ENCODE measurements at regions not wholly inside any gene's neighbourhood (a gene's known extent, or its start where the extent isn't known, plus 50 kb on each side); places are given as distances from the start of the nearest gene placed in this dataset.

GRCh38 chrX:69110116-69110530 is 55.1 kb downstream of the PJA1 start:
- no peak overlapping the region for H3K4me3 ChIP-seq (ENCODE audit: low read depth, low read length)
- H3K36me3 ChIP-seq (ENCODE audit: insufficient read depth, low read length) = no peaks in the 10 kb centered on the region
- H3K79me2 ChIP-seq (ENCODE audit: control insufficient read depth, insufficient read depth, low read length, unreplicated experiment) = no peaks in the 10 kb centered on the region
- H2AFZ ChIP-seq (ENCODE audit: low read length, unreplicated experiment) = no peak overlapping the region
- H3K27ac ChIP-seq (ENCODE audit: low read depth, low read length) = no peak overlapping the region
- no peaks in the 10 kb centered on the region for H3K27me3 ChIP-seq (ENCODE audit: insufficient read depth, low read length)
- no peaks in the 10 kb centered on the region for H3K4me1 ChIP-seq (ENCODE audit: control insufficient read depth, insufficient read depth, low read length, unreplicated experiment)

GRCh38 chrX:69109706-69110105 is 55.5 kb downstream of the PJA1 start:
- Histone ChIP-seq H3K79me2 (ENCODE audit: control insufficient read depth, insufficient read depth, low read length, unreplicated experiment) (no peaks in the 10 kb centered on the region), H2AFZ (ENCODE audit: low read length, unreplicated experiment) (no peak overlapping the region), H3K4me3 (ENCODE audit: low read depth, low read length) (no peak overlapping the region), H3K27me3 (ENCODE audit: insufficient read depth, low read length) (no peaks in the 10 kb centered on the region), H3K36me3 (ENCODE audit: insufficient read depth, low read length) (no peaks in the 10 kb centered on the region), H3K27ac (ENCODE audit: low read depth, low read length) (no peak overlapping the region), H3K4me1 (ENCODE audit: control insufficient read depth, insufficient read depth, low read length, unreplicated experiment) (no peaks in the 10 kb centered on the region)

- Histone ChIP-seq H3K4me3 (ENCODE audit: low read depth, low read length) (no peak overlapping the region), H3K27me3 (ENCODE audit: insufficient read depth, low read length) (no peaks in the 10 kb centered on the region), H3K79me2 (ENCODE audit: control insufficient read depth, insufficient read depth, low read length, unreplicated experiment) (no peaks in the 10 kb centered on the region), H3K27ac (ENCODE audit: low read depth, low read length) (no peak overlapping the region), H2AFZ (ENCODE audit: low read length, unreplicated experiment) (no peak overlapping the region), H3K4me1 (ENCODE audit: control insufficient read depth, insufficient read depth, low read length, unreplicated experiment) (no peaks in the 10 kb centered on the region), H3K36me3 (ENCODE audit: insufficient read depth, low read length) (no peaks in the 10 kb centered on the region)
Measured at GRCh38 chrX:69109036-69109663, 56.1 kb downstream of the PJA1 start.

- no peak overlapping the region for H3K4me3 ChIP-seq (ENCODE audit: low read depth, low read length)
- no peaks in the 10 kb centered on the region for H3K36me3 ChIP-seq (ENCODE audit: insufficient read depth, low read length)
- no peak overlapping the region for H3K27ac ChIP-seq (ENCODE audit: low read depth, low read length)
- no peaks in the 10 kb centered on the region for H3K4me1 ChIP-seq (ENCODE audit: control insufficient read depth, insufficient read depth, low read length, unreplicated experiment)
- no peaks in the 10 kb centered on the region for H3K27me3 ChIP-seq (ENCODE audit: insufficient read depth, low read length)
- no peaks in the 10 kb centered on the region for H3K79me2 ChIP-seq (ENCODE audit: control insufficient read depth, insufficient read depth, low read length, unreplicated experiment)
- no peak overlapping the region for H2AFZ ChIP-seq (ENCODE audit: low read length, unreplicated experiment)
Measured at GRCh38 chrX:69107747-69108401, 57.4 kb downstream of the PJA1 start.

DNA sequence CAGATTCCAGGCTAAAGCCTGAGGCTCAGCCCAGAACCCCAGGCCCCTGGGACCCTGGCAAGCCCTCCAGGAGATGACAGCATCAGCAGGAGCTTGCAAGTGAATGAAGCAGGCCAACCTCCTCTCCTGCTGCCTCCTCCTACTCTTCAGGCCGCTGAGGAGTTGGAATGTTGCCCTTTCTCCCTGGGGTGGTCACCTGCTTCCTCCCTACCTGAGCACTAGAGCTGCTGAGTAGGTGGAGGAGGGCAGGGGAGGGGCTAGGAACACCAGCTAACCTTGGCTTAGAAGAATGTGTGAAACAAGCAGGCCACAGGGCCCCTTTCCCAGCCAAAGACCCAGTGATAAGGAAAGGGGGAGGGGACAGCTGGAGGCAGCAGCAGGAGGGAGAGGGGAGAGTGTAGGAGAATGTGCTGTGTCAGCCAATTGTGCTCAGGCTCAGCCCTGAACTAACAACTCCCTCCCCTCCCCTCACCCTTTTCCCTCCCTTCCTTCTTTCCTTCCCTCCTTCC is 58.0 kb downstream of the PJA1 start:
- no peak overlapping the region for H2AFZ ChIP-seq (ENCODE audit: low read length, unreplicated experiment)
- H3K27ac ChIP-seq (ENCODE audit: low read depth, low read length) = no peak overlapping the region
- H3K4me1 ChIP-seq (ENCODE audit: control insufficient read depth, insufficient read depth, low read length, unreplicated experiment) = no peaks in the 10 kb centered on the region
- H3K27me3 ChIP-seq (ENCODE audit: insufficient read depth, low read length) = no peaks in the 10 kb centered on the region
- no peaks in the 10 kb centered on the region for H3K36me3 ChIP-seq (ENCODE audit: insufficient read depth, low read length)
- no peak overlapping the region for H3K4me3 ChIP-seq (ENCODE audit: low read depth, low read length)
- no peaks in the 10 kb centered on the region for H3K79me2 ChIP-seq (ENCODE audit: control insufficient read depth, insufficient read depth, low read length, unreplicated experiment)

GRCh38 chrX:69104756-69105434 is 60.4 kb downstream of the PJA1 start:
- Histone ChIP-seq H3K4me1 (ENCODE audit: control insufficient read depth, insufficient read depth, low read length, unreplicated experiment) (no peaks in the 10 kb centered on the region), H3K79me2 (ENCODE audit: control insufficient read depth, insufficient read depth, low read length, unreplicated experiment) (no peaks in the 10 kb centered on the region), H3K36me3 (ENCODE audit: insufficient read depth, low read length) (no peaks in the 10 kb centered on the region), H3K27ac (ENCODE audit: low read depth, low read length) (no peak overlapping the region), H3K27me3 (ENCODE audit: insufficient read depth, low read length) (no peaks in the 10 kb centered on the region), H2AFZ (ENCODE audit: low read length, unreplicated experiment) (no peak overlapping the region), H3K4me3 (ENCODE audit: low read depth, low read length) (no peak overlapping the region)

- Histone ChIP-seq H3K4me1 (ENCODE audit: control insufficient read depth, insufficient read depth, low read length, unreplicated experiment) (no peaks in the 10 kb centered on the region), H3K79me2 (ENCODE audit: control insufficient read depth, insufficient read depth, low read length, unreplicated experiment) (no peaks in the 10 kb centered on the region), H3K36me3 (ENCODE audit: insufficient read depth, low read length) (no peaks in the 10 kb centered on the region), H3K27ac (ENCODE audit: low read depth, low read length) (no peak overlapping the region), H2AFZ (ENCODE audit: low read length, unreplicated experiment) (no peak overlapping the region), H3K27me3 (ENCODE audit: insufficient read depth, low read length) (no peaks in the 10 kb centered on the region), H3K4me3 (ENCODE audit: low read depth, low read length) (no peak overlapping the region)
Measured at GRCh38 chrX:69103539-69103938, 61.7 kb downstream of the PJA1 start.

GRCh38 chrX:69102612-69103194 is 62.5 kb downstream of the PJA1 start:
- Histone ChIP-seq H3K4me1 (ENCODE audit: control insufficient read depth, insufficient read depth, low read length, unreplicated experiment) (no peaks in the 10 kb centered on the region), H2AFZ (ENCODE audit: low read length, unreplicated experiment) (no peak overlapping the region), H3K27me3 (ENCODE audit: insufficient read depth, low read length) (no peaks in the 10 kb centered on the region), H3K79me2 (ENCODE audit: control insufficient read depth, insufficient read depth, low read length, unreplicated experiment) (no peaks in the 10 kb centered on the region), H3K27ac (ENCODE audit: low read depth, low read length) (no peak overlapping the region), H3K36me3 (ENCODE audit: insufficient read depth, low read length) (no peaks in the 10 kb centered on the region), H3K4me3 (ENCODE audit: low read depth, low read length) (no peak overlapping the region)

DNA sequence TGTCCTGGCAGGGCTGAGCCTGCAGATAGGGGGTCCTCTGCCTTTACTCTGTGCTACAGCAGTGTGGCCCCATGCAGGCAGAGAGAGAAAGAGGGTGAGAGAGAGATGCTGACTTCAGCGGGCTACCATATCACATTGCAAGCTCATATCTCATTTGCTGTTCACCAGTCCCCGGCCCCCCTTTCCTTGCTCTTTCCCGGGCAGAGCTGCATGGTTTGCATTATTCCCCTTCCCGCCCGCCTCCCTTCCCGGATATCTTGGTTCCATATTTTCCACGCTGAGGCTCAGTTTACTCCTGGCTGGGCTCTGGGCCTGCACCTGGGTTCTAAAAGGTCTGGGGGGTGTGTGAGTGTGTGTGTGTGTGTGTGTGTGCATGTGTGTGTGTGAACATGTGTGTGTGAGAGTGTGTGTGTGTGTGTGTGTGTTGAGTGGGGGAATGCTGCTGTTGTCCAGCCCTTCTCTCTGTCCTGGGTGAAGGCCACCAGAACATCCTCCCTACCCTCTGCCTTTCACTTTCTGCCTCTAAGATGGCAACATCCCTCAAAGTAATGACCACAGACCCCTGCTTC is 63.5 kb downstream of the PJA1 start:
- Histone ChIP-seq H2AFZ (ENCODE audit: low read length, unreplicated experiment) (no peak overlapping the region), H3K36me3 (ENCODE audit: insufficient read depth, low read length) (no peaks in the 10 kb centered on the region), H3K79me2 (ENCODE audit: control insufficient read depth, insufficient read depth, low read length, unreplicated experiment) (no peaks in the 10 kb centered on the region), H3K27ac (ENCODE audit: low read depth, low read length) (no peak overlapping the region), H3K4me3 (ENCODE audit: low read depth, low read length) (no peak overlapping the region), H3K4me1 (ENCODE audit: control insufficient read depth, insufficient read depth, low read length, unreplicated experiment) (no peaks in the 10 kb centered on the region), H3K27me3 (ENCODE audit: insufficient read depth, low read length) (no peaks in the 10 kb centered on the region)

DNA sequence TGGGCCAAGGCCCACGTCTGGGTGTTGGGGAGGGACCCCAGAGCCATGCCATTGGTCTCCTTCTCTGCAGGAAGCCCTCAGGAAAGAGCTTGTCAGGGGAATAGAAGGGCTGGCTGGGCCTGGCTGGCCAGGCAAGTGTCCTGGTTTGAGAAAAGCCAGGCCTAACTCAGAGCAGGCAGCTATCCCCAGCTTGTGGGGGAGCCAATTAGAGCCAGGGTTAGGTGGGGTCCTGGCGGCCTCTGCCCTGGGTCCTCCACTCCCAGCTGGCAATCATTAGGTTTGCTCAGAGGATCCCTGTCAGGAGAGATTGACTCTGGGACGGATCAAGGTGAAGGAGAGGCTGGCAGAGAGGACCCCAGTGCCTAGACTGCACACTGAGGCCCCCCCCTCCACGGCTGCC is 64.8 kb downstream of the PJA1 start:
- no peak overlapping the region for H2AFZ ChIP-seq (ENCODE audit: low read length, unreplicated experiment)
- H3K4me3 ChIP-seq (ENCODE audit: low read depth, low read length) = no peak overlapping the region
- no peaks in the 10 kb centered on the region for H3K4me1 ChIP-seq (ENCODE audit: control insufficient read depth, insufficient read depth, low read length, unreplicated experiment)
- H3K27me3 ChIP-seq (ENCODE audit: insufficient read depth, low read length) = no peaks in the 10 kb centered on the region
- no peaks in the 10 kb centered on the region for H3K36me3 ChIP-seq (ENCODE audit: insufficient read depth, low read length)
- no peaks in the 10 kb centered on the region for H3K79me2 ChIP-seq (ENCODE audit: control insufficient read depth, insufficient read depth, low read length, unreplicated experiment)
- H3K27ac ChIP-seq (ENCODE audit: low read depth, low read length) = no peak overlapping the region
